AG20443 (cell line): ENCODE measurements at regions not wholly inside any gene's neighbourhood (a gene's known extent, or its start where the extent isn't known, plus 50 kb on each side); places are given as distances from the start of the nearest gene placed in this dataset.

ENCODE experiments used
- DNase-seq: peaks from one replicate; pipeline ENCODE4 v3.0.0; 2012; ENCODE audit warnings: low spot score, mixed read lengths

- peak; percentile 30 for DNase-seq
Observed at GRCh38 chr15:29364426-29365078, 94.9 kb upstream of the NSMCE3 start.

- no peak for DNase-seq
Observed at GRCh38 chr15:29361560-29361959, 91.9 kb upstream of the NSMCE3 start.

- DNase-seq, result no peak
Observed at GRCh38 chr15:29360152-29360551, 90.5 kb upstream of the NSMCE3 start.

GRCh38 chr15:29356786-29357185 is 87.2 kb upstream of the NSMCE3 start:
- DNase-seq, result no peak

- DNase-seq, result no peak
Observed at GRCh38 chr15:29355477-29355876, 85.9 kb upstream of the NSMCE3 start.

- DNase-seq, result no peak
Observed at GRCh38 chr15:29352402-29352801, 82.8 kb upstream of the NSMCE3 start.

- DNase-seq, result no peak
Observed at GRCh38 chr15:29349196-29349595, 79.6 kb upstream of the NSMCE3 start.

- DNase-seq, result no peak
Observed at GRCh38 chr15:29348336-29348914, 78.8 kb upstream of the NSMCE3 start.

- no peak for DNase-seq
Observed at GRCh38 chr15:29346998-29347397, 77.4 kb upstream of the NSMCE3 start.

GRCh38 chr15:29345549-29346525 is 76.2 kb upstream of the NSMCE3 start:
- no peak for DNase-seq

GRCh38 chr15:29344474-29344873 is 74.9 kb upstream of the NSMCE3 start:
- no peak for DNase-seq

GRCh38 chr15:29343229-29343628 is 73.6 kb upstream of the NSMCE3 start:
- DNase-seq, result no peak

- DNase-seq, result no peak
Observed at GRCh38 chr15:29342201-29342600, 72.6 kb upstream of the NSMCE3 start.

GRCh38 chr15:29337156-29337959 is 67.7 kb upstream of the NSMCE3 start:
- DNase-seq, result peak; percentile 1

- DNase-seq, result no peak
Observed at GRCh38 chr15:29334544-29334943, 64.9 kb upstream of the NSMCE3 start.

- no peak for DNase-seq
Observed at GRCh38 chr15:29333261-29333660, 63.6 kb upstream of the NSMCE3 start.

- DNase-seq, result no peak
Observed at GRCh38 chr15:29331669-29332068, 62.0 kb upstream of the NSMCE3 start.

- DNase-seq, result no peak
Observed at GRCh38 chr15:29331071-29331470, 61.4 kb upstream of the NSMCE3 start.

GRCh38 chr15:29324746-29325145 is 55.1 kb upstream of the NSMCE3 start:
- no peak for DNase-seq

GRCh38 chr15:29323557-29323956 is 53.9 kb upstream of the NSMCE3 start:
- no peak for DNase-seq

- no peak for DNase-seq
Observed at GRCh38 chr15:29322415-29322814, 52.8 kb upstream of the NSMCE3 start.

GRCh38 chr15:29320420-29320819 is 50.8 kb upstream of the NSMCE3 start:
- DNase-seq, result no peak
